Activated T-cell treated with anti-CD3 and anti-CD28 coated beads, Interleukin-2, amount 50 U/mL, for 24 hours (primary cell): ENCODE measurements at regions not wholly inside any gene's neighbourhood (a gene's known extent, or its start where the extent isn't known, plus 50 kb on each side); places are given as distances from the start of the nearest gene placed in this dataset.
"Not testable (repeated sequence)": the region's sequence is repeated elsewhere in the genome, so short reads cannot be mapped to it uniquely, and the experiment has no call there.

Experiments used
- DNase-seq: peaks from one replicate; pipeline ENCODE4 v3.0.0-alpha.2; 2020
- H3K27ac Mint-ChIP-seq: 2 replicates; pipeline ENCODE4 v1.8.0; 2020; ENCODE audit warnings: mild to moderate bottlenecking, mixed read lengths
- H3K27me3 Mint-ChIP-seq: 2 replicates; pipeline ENCODE4 v1.8.0; 2020; ENCODE audit warnings: mixed read lengths
- H3K36me3 Mint-ChIP-seq: 2 replicates; pipeline ENCODE4 v1.8.0; 2020; ENCODE audit warnings: low read depth, mixed read lengths
- H3K4me1 Mint-ChIP-seq: 2 replicates; pipeline ENCODE4 v1.8.0; 2020; ENCODE audit warnings: low read depth, mixed read lengths
- H3K4me3 Mint-ChIP-seq: 2 replicates; pipeline ENCODE4 v1.8.0; 2020; ENCODE audit warnings: mild to moderate bottlenecking, moderate library complexity, mixed read lengths
- H3K9me3 Mint-ChIP-seq: 2 replicates; pipeline ENCODE4 v1.8.0; 2020; ENCODE audit warnings: mixed read lengths

DNA sequence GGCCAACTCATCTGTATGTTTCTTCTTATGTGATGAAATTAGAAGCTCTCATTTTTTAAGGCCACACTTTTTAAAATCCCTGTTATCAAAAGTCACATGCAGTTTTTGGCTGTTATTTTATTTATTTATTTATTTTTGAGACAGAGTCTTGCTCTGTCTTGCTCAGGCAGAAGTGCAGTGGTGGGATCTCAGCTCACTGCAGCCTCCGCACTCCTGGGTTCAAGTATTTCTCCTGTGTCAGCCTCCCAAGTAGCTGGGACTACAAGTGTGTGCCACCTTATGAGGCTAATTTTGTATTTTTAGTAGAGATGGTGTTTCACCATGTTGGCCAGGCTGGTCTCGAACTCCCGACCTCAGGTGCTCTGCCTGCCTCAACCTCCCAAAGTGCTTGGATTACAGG lies 1434.5 kb downstream of the LRFN5 start:
- Mint-ChIP-seq H3K4me1 (no peaks in the 10 kb centered on the region), H3K27ac (no peak overlapping the region), H3K4me3 (no peak overlapping the region), H3K27me3 (no peaks in the 10 kb centered on the region), H3K9me3 (peaks cover 10% of the 10 kb centered on the region), H3K36me3 (no peaks in the 10 kb centered on the region)
- DNase-seq, result no peak

DNA sequence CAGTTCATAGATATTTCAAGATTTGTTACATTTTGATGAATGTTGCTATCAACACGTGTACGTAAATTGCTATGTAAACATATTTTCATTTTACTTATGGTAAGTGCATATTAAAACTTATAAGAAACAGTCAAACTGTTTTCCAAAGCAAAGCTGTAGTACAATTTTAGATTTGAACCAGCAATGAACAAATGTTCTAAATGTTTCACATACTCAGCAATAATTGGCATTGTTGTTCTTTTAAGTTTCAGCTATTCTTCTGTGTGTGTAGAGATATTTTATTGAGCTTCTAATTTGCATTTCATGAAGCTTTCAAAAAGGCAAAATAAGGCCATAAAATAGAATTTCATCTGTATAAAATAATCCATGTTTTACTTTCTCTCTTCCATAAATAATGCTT lies 1433.2 kb downstream of the LRFN5 start:
- H3K27ac Mint-ChIP-seq, result no peak overlapping the region
- no peaks in the 10 kb centered on the region for H3K4me1 Mint-ChIP-seq
- H3K4me3 Mint-ChIP-seq, result no peak overlapping the region
- no peaks in the 10 kb centered on the region for H3K27me3 Mint-ChIP-seq
- H3K9me3 Mint-ChIP-seq, result peaks cover 4% of the 10 kb centered on the region
- no peaks in the 10 kb centered on the region for H3K36me3 Mint-ChIP-seq
- DNase-seq, result no peak

DNA sequence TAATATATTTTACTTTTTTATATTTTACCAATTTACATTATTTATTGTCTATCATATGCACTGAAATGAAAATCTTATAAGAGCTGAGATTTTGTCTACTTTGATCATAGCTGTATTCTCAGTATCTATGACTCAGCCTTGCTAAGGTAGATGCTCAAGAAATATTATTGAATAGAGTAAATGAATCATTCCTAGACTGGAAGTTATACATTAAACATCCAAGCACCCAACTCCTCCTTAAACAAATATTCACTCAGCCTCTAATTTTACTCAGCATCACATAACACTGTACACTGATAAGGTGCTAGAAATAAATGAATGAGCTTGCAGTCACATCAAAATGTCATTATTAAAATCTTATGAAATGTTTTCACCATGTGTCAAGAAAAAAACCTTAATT lies 1424.9 kb downstream of the LRFN5 start:
- no peaks in the 10 kb centered on the region for H3K27me3 Mint-ChIP-seq
- no peaks in the 10 kb centered on the region for H3K4me1 Mint-ChIP-seq
- DNase-seq, result no peak
- H3K4me3 Mint-ChIP-seq, result no peak overlapping the region
- no peak overlapping the region for H3K27ac Mint-ChIP-seq
- no peaks in the 10 kb centered on the region for H3K36me3 Mint-ChIP-seq
- H3K9me3 Mint-ChIP-seq, result peaks cover 4% of the 10 kb centered on the region

DNA sequence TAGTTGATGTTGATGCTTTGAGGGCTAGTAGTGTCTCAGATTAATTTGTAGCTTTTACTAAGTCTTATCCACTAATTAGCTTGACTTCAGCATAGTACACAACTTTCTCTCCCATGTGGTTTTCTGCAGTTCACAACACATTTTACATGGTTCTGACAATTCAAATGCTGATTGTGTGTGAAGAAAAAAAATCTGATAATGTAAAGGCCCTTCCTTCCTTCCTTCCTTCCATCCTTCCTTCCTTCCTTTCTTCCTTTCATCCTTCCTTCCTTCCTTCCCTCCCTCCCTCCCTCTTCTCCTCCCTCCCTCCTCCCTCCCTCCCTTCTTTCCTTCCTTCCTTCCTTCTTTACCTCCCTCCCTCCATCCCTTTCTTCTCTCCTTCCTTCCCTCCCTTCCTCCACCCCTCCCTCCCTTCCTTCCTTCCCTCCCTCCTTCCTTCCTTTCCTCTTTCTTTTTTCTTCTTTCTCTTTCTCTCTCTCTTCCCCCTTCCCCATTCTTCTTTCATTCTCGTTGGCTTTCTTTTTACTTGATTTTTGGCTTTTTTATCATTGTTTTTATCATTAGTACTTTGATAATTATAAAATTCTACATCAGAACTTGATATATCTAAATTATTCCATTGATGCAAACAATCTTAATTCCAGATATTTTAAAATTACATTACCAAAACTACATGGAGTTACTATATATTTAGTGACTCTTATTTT lies 1415.6 kb downstream of the LRFN5 start:
- no peaks in the 10 kb centered on the region for H3K4me1 Mint-ChIP-seq

DNA sequence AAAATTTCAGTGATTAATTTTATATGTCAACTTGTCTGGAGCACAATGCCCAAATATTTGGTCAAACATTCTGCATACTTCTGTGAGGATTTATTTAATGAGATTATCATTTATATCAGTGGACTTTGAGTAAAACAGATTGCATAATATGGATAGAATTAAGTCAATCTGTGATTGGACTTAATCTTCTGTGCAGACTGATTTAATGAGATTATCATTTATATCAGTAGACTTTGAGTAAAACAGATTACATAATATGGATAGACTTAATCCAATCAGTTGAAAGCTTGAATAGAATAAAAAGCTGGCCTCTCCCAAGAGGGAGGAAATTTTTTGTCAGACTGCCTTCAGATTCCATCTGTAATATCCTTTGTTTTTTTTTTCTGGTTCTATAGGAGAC lies 1413.2 kb downstream of the LRFN5 start:
- peaks cover 24% of the 10 kb centered on the region for H3K9me3 Mint-ChIP-seq
- H3K27ac Mint-ChIP-seq, result no peak overlapping the region
- H3K27me3 Mint-ChIP-seq, result no peaks in the 10 kb centered on the region
- DNase-seq, result no peak
- no peaks in the 10 kb centered on the region for H3K4me1 Mint-ChIP-seq
- no peak overlapping the region for H3K4me3 Mint-ChIP-seq
- H3K36me3 Mint-ChIP-seq, result no peaks in the 10 kb centered on the region

More for the DNA sequence above, 1415.6 kb downstream of the LRFN5 start:
- Mint-ChIP-seq H3K9me3 (peaks cover 15% of the 10 kb centered on the region), H3K36me3 (no peaks in the 10 kb centered on the region), H3K4me3 (no peak overlapping the region), H3K27me3 (no peaks in the 10 kb centered on the region), H3K27ac (no peak overlapping the region)
- no peak for DNase-seq

DNA sequence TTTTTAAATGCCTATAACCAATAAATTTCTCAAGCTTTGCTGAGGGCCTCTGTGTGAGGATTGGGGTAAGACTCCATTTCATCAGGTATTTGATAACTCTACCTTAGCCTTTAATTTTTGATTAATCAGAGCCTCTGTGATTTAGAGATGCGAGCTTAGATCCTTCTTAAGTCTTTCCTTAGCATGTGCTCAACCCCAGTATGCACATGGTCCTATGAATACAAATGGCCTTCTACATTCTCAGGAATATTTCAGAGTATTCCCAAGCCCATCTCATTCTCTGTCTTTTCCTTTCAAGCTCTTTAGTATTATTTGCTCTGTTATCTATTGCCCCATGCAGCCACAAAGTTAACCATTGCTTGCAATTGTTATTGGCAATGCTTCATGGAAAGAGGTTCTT lies 1407.7 kb downstream of the LRFN5 start:
- Mint-ChIP-seq H3K27ac (no peak overlapping the region), H3K4me1 (no peaks in the 10 kb centered on the region), H3K27me3 (no peaks in the 10 kb centered on the region), H3K36me3 (no peaks in the 10 kb centered on the region), H3K9me3 (peaks cover 22% of the 10 kb centered on the region), H3K4me3 (no peak overlapping the region)
- no peak for DNase-seq

DNA sequence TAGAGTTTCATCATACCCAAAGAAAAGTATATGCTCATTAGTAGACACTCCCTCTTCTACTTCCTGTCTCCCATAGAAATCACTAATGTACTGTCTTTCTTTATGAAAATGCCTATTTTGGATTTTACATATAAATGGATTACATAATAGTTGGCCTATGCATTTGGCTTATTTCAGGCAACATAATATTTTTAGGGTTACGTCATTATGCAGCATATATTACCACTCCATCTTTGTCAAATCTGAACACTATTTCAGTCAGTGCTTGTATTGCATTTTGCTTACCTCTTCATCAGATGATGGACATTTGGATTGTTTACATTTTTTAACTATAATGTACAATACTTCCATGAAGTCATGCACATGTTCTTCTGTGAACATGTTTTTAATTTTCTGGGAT lies 1406.1 kb downstream of the LRFN5 start:
- Mint-ChIP-seq H3K4me1 (no peaks in the 10 kb centered on the region), H3K9me3 (peaks cover 26% of the 10 kb centered on the region), H3K27me3 (no peaks in the 10 kb centered on the region), H3K36me3 (no peaks in the 10 kb centered on the region), H3K4me3 (no peak overlapping the region), H3K27ac (no peak overlapping the region)
- no peak for DNase-seq

DNA sequence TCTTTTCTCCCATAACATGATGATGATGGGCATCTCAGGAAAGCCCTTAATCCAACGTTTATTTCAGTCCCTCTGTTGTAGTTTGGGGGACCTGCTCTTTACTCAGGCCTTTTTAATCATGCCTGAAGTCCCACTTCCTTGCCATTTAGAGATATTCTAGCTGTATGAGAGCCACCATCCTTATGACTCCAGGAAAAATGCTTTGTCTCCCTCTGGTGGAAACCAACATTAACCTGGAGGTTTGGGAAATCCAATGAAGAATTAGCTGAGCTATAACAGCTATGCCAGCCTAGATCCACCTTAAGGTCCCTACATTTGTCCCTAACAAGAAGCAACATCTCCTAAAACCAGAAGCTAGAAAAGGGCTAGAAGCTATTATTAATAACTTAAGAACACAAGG lies 1399.1 kb downstream of the LRFN5 start:
- no peak for DNase-seq
- Mint-ChIP-seq H3K27ac (no peak overlapping the region), H3K9me3 (peaks cover 54% of the 10 kb centered on the region)

DNA sequence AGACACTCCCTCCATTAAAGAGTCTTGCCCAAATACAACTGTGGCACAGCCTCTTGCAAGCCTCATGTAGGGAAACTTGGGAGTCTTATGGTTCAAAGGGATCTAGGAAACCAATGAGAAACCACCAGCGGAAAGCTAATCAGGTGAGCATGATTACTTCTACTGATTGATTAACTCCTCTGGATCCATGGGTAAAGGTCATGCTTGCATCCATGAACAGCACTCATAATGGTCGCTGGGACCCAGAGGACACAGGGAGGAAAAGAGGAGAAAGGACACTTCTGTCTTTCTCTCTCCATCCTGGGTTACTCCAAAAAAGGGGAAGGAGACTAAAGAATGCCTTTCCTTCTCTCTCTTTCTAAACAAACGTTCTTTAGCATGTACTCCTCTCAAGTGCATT lies 1397.2 kb downstream of the LRFN5 start:
- no peak for DNase-seq
- no peaks in the 10 kb centered on the region for H3K36me3 Mint-ChIP-seq
- no peak overlapping the region for H3K27ac Mint-ChIP-seq
- H3K9me3 Mint-ChIP-seq, result peaks cover 58% of the 10 kb centered on the region
- no peaks in the 10 kb centered on the region for H3K4me1 Mint-ChIP-seq
- no peak overlapping the region for H3K4me3 Mint-ChIP-seq
- no peaks in the 10 kb centered on the region for H3K27me3 Mint-ChIP-seq

More for the DNA sequence above, 1399.1 kb downstream of the LRFN5 start:
- H3K4me3 Mint-ChIP-seq, result no peak overlapping the region
- H3K4me1 Mint-ChIP-seq, result no peaks in the 10 kb centered on the region
- no peaks in the 10 kb centered on the region for H3K36me3 Mint-ChIP-seq
- no peaks in the 10 kb centered on the region for H3K27me3 Mint-ChIP-seq

DNA sequence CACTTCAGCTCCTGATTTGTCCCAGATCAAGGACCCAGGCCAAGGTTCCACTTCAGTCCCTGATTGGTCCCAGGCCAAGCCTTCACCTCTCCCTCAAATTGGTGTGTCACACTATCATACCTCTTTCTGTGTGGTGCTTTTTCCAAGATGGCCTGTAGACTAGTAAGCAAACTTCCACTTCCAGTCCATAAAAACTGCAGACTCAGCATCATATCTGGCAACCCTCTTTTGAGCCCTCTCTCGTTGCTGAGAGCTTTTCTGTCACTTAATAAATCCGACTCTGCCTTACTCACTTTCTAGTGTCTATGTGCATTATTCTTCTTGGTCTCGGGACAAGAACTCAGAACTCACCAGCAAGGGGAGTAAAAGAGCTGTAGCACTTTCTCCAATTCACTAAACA lies 1395.1 kb downstream of the LRFN5 start:
- H3K27ac Mint-ChIP-seq, result no peak overlapping the region
- H3K36me3 Mint-ChIP-seq, result no peaks in the 10 kb centered on the region
- no peak for DNase-seq
- H3K27me3 Mint-ChIP-seq, result no peaks in the 10 kb centered on the region
- no peaks in the 10 kb centered on the region for H3K4me1 Mint-ChIP-seq
- no peak overlapping the region for H3K4me3 Mint-ChIP-seq
- peaks cover 47% of the 10 kb centered on the region for H3K9me3 Mint-ChIP-seq

DNA sequence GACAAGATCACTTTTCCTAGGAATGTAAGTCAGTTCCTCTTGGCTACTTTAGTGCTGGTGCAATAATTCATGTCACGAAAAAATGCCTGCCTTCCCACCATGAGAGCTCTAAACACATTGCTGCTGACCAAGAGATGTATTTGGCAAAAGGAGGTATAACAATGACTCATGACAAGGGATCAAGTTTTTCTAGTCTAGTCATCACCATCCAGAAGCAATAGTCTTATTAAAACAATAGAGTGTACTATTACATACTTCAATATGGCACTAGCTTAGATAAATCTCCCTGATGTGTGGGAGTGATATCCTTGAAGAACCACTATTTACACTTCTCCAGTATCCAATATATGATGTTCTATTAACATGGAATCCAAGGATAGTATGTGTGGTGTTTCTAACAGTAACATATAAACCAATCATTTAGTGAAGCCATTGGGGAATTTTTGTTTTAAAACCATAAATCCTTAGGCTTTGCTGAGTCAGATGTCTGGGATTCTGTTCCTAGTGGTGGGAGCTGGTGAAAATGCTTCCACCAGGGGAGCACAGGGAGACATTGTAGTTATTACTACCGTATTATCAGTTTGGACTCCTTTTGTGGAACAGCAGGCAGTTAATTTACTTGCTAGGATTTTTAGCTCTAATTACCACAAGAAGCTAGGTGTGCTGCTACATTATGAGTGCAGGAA lies 1387.5 kb downstream of the LRFN5 start:
- Mint-ChIP-seq H3K9me3 (no peaks in the 10 kb centered on the region), H3K27ac (no peak overlapping the region), H3K4me1 (no peaks in the 10 kb centered on the region), H3K36me3 (no peaks in the 10 kb centered on the region), H3K27me3 (no peaks in the 10 kb centered on the region), H3K4me3 (no peak overlapping the region)
- no peak for DNase-seq

DNA sequence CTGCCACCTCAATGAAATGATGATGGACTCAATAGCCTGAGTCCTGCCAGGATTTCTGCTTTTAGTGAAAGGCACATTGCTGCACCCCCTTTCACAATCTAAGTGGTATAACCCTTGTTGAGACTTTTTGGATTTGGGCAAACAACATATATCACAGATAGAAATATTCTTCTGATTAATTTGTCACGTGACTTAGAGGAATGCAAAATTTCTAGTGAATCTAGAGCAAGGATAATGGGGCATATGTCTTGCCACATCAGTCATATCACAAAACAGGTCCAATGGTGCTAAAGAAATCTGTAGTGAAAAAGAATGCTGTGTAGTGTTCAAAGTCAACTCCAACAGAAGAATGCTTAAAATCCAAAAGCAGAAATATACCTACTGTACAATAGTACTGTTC lies 1386.3 kb downstream of the LRFN5 start:
- H3K36me3 Mint-ChIP-seq, result no peaks in the 10 kb centered on the region
- DNase-seq, result no peak
- H3K4me1 Mint-ChIP-seq, result no peaks in the 10 kb centered on the region
- no peak overlapping the region for H3K4me3 Mint-ChIP-seq
- no peaks in the 10 kb centered on the region for H3K27me3 Mint-ChIP-seq
- no peak overlapping the region for H3K27ac Mint-ChIP-seq
- peaks cover 8% of the 10 kb centered on the region for H3K9me3 Mint-ChIP-seq

DNA sequence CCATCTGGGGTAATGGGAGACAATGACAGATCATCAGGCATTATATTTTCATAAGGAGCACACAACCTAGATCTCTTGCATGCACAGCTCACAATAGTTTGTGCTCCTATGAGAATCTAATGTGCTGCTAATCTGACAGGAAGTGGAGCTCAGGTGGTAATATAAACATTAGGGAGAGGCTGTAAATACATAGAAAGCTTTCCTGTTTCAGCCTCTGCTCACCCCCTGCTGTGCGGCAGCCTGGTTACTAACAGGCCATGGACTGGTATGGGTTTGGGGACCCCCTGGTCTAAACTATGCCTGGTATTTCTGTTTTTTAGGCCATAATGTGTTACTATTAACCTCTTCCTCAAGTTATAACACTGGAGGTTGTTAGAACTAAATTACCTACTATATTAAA lies 1373.7 kb downstream of the LRFN5 start:
- H3K4me1 Mint-ChIP-seq, result no peaks in the 10 kb centered on the region
- DNase-seq, result no peak
- H3K9me3 Mint-ChIP-seq, result peaks cover 9% of the 10 kb centered on the region
- H3K4me3 Mint-ChIP-seq, result no peak overlapping the region
- H3K27ac Mint-ChIP-seq, result no peak overlapping the region
- H3K36me3 Mint-ChIP-seq, result no peaks in the 10 kb centered on the region
- no peaks in the 10 kb centered on the region for H3K27me3 Mint-ChIP-seq

DNA sequence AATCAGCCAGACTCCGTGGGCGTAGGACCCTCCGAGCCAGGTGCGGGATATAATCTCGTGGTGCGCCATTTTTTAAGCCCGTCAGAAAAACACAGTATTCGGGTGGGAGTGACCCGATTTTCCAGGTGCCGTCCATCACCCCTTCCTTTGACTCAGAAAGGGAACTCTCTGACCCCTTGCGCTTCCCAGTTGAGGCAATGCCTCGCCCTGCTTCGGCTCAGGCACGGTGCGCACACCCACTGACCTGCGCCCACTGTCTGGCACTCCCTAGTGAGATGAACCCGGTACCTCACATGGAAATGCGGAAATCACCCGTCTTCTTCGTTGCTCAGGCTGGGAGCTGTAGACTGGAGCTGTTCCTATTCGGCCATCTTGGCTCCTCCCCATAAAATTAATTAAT lies 1366.5 kb downstream of the LRFN5 start:
- H3K36me3 Mint-ChIP-seq, H3K4me3 Mint-ChIP-seq: not testable (repeated sequence)

DNA sequence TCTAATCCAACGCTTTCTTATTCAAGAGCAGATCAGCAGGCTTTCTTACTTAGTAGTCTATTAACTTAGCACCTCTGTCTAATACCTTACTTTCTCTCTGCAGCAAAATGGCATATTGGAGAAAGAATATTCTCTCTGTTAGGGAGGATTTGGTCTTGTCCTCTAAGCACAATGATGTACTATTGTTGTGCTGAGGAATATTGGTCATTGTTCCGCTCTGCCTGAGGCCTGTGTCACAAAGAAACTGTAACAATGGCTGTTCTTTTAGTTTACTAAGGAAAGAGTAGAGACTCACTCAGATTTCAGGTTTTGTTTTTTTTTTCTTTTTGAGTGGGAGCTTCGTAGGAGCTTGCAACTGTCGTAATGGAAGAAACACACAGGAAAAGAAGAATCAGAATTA lies 1358.8 kb downstream of the LRFN5 start:
- H3K4me3 Mint-ChIP-seq, result no peak overlapping the region
- H3K9me3 Mint-ChIP-seq, result peaks cover 8% of the 10 kb centered on the region

More for the DNA sequence above, 1366.5 kb downstream of the LRFN5 start:
- H3K9me3 Mint-ChIP-seq, H3K27me3 Mint-ChIP-seq, H3K4me1 Mint-ChIP-seq, H3K27ac Mint-ChIP-seq, DNase-seq: not testable (repeated sequence)

More for the DNA sequence above, 1358.8 kb downstream of the LRFN5 start:
- DNase-seq, result no peak
- Mint-ChIP-seq H3K36me3 (no peaks in the 10 kb centered on the region), H3K4me1 (no peaks in the 10 kb centered on the region), H3K27me3 (no peaks in the 10 kb centered on the region), H3K27ac (no peak overlapping the region)
